WTC11 (cell line): ENCODE measurements at regions not wholly inside any gene's neighbourhood (a gene's known extent, or its start where the extent isn't known, plus 50 kb on each side); places are given as distances from the start of the nearest gene placed in this dataset.

Experiments used
- CTCF ChIP-seq: fragments of 200-600 bp; IDR thresholded peaks from 2 replicates; pipeline ENCODE4 v1.8.0; 2022; ENCODE audit warnings: antibody characterized with exemption
- E2F1 ChIP-seq: sonication (generic); formaldehyde crosslinking; IDR thresholded peaks from 2 replicates; pipeline ENCODE4 v1.8.0; 2022; ENCODE audit warnings: mild to moderate bottlenecking, missing genetic modification reagents
- MAX ChIP-seq: sonication (generic); formaldehyde crosslinking; IDR thresholded peaks from 2 replicates; pipeline ENCODE4 v1.8.0; 2022; ENCODE audit warnings: mild to moderate bottlenecking, missing genetic modification reagents
- NFYB ChIP-seq: sonication (generic); formaldehyde crosslinking; conservative IDR thresholded peaks from 2 replicates; pipeline ENCODE4 v1.8.0; 2022; ENCODE audit warnings: low read depth, missing genetic modification reagents
- NR1H2 ChIP-seq: sonication (generic); formaldehyde crosslinking; IDR thresholded peaks from 2 replicates; pipeline ENCODE4 v1.9.0; 2021; ENCODE audit warnings: mild to moderate bottlenecking, moderate library complexity, missing genetic modification reagents
- TF ChIP-seq, protein P1 (sequence below): sonication (generic); formaldehyde crosslinking; IDR thresholded peaks from 2 replicates; pipeline ENCODE4 v1.8.1; 2023; ENCODE audit warnings: mild to moderate bottlenecking, missing genetic modification reagents, moderate library complexity

GRCh38 chr9:7523426-7524043 lies 276.0 kb downstream of the DMAC1 start:
- no peak for TF ChIP-seq CTCF
- TF ChIP-seq, protein P1, sequence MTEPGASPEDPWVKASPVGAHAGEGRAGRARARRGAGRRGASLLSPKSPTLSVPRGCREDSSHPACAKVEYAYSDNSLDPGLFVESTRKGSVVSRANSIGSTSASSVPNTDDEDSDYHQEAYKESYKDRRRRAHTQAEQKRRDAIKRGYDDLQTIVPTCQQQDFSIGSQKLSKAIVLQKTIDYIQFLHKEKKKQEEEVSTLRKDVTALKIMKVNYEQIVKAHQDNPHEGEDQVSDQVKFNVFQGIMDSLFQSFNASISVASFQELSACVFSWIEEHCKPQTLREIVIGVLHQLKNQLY (CRISPR knock-in tag): no peak
- no peak for TF ChIP-seq NR1H2
- no peak for TF ChIP-seq MAX
- no peak for TF ChIP-seq NFYB (CRISPR knock-in tag)
- TF ChIP-seq E2F1 (CRISPR knock-in tag): no peak
